HG03060 (cell line): ENCODE measurements at regions not wholly inside any gene's neighbourhood (a gene's known extent, or its start where the extent isn't known, plus 50 kb on each side); places are given as distances from the start of the nearest gene placed in this dataset.

Experiments used
- ATAC-seq: cut with Tn5 transposase; IDR thresholded peaks from one replicate; pipeline ENCODE4 v1.9.1; 2021; ENCODE audit warnings: low read depth, moderate number of reproducible peaks; ENCODE audit not compliant: unreplicated experiment

- no peak for ATAC-seq
Measured at GRCh38 chr18:71168557-71169145, 879.8 kb downstream of the SOCS6 start.

DNA sequence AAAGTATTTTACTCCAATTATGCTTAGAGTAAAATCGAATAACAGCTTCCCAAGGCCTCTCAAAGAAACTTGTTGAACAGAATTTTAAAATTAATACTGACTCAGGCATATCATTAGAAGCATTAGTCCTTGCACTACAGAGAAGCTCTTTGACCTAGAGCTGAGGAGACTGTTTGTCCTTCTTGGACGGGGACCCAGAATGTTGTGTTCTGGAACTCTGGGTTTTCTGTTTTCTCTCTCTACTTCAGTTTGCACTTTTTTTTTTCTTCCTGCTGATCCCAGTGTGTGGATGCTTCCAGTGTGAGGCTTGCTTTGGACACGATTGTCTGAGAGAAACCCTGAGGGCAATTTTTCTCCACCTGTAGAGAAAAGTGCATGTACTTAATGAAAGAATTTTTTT, 847.6 kb downstream of the SOCS6 start:
- ATAC-seq: no peak

GRCh38 chr18:71134122-71134521, 845.3 kb downstream of the SOCS6 start:
- ATAC-seq: no peak

DNA sequence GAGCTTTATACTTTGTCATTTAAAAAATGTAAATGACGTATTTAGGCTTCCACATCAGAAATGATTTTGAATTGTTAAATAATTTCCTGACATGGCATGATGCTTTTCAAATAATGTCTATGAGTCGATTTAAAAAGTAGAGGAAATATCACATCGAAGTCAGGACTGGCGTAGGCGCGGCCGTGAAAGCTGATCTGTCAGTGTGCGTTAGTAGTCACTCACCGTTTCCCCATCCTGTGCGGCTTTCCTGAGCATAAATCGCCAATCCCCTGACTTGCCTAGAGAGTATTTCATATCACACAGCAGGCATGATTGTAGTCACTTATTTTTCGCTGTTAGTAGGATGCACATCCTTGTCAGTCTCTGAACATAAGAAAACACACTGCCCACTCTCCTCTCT, 843.1 kb downstream of the SOCS6 start:
- no peak for ATAC-seq

DNA sequence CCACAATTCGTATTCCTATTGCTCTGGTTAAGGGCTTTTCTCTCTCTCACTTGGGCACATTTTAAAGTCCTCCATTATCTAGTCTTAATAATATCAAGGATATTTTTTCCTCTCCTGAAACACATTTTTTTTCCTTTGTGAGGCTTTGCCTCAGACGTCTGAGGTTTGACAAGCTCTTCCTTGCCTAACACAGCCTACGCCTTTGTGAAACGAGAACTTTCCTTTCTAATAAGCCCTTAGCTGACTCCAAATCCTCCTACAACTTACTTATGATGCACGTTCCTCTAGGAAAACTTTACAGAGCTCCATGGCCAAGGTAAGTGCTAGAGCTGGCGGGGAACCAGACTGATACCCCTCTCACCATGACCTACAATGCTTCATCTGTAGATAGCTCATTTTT, 841.5 kb downstream of the SOCS6 start:
- ATAC-seq: no peak

- ATAC-seq: no peak
Measured at GRCh38 chr18:71125581-71125980, 836.7 kb downstream of the SOCS6 start.

- no peak for ATAC-seq
Measured at GRCh38 chr18:71116535-71116934, 827.7 kb downstream of the SOCS6 start.

DNA sequence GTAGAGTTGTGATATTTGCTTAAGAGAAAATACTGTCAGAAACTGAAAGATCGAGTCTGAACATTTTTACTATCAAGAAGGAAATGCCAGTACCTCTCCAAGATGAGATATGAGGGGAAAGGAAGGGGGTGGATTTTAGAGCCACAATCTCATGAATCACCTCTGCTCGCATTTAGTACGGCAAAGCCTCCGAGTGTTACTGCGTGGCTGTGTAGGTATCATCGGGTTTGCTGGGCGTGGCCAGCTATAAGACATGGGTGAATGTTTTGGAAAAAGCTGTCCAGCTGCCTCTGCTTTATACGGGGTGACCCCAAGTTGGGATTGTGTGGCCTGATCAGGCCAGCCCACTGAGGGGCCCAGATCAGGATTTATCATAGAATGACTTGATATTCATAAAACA, 826.4 kb downstream of the SOCS6 start:
- no peak for ATAC-seq

GRCh38 chr18:71114550-71115210, 825.8 kb downstream of the SOCS6 start:
- no peak for ATAC-seq

DNA sequence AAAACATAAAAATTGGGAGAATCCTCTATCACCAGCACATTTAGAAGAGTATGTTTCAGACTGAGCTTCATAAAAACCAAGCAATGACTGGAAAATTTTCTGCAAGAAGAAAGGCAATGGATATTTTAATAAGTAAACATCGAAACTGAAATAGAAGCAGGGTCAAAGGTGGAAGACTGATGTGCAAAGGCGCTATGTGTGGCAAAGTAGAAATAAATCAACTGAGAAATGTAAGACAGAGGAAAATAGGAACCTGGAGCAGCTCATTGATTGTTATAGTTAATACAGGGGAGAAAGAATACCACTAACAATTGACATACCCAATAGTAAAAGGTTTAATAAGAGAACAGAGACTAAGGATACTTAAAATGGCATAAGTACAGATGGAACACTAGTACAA, 818.4 kb downstream of the SOCS6 start:
- no peak for ATAC-seq

GRCh38 chr18:71106701-71107100, 817.9 kb downstream of the SOCS6 start:
- no peak for ATAC-seq

DNA sequence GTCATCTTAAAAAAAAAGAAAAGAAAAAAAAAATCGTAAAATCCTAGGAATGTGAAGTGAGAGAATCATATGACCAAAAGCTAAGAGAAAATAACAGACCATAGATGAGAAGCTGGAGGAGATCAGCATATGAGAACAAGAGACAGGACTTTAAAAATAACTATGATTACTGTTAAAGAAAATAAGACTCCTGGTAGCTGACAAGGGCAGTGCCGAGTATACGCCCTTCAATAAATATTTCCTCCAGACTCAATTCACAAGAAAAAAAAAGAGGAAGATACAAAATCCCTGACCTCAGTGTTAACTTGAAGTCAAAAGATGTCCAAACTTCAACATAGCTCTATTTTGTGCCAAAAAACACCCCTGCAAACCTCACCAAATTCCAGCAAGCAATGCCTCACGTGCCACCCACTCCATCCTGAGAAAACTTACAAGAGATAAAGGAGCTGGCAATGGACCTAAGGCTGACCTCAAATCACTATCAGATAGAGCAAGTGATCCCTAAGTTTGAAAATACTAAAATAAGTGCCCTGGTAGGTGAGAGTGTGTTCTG, 817.2 kb downstream of the SOCS6 start:
- no peak for ATAC-seq

DNA sequence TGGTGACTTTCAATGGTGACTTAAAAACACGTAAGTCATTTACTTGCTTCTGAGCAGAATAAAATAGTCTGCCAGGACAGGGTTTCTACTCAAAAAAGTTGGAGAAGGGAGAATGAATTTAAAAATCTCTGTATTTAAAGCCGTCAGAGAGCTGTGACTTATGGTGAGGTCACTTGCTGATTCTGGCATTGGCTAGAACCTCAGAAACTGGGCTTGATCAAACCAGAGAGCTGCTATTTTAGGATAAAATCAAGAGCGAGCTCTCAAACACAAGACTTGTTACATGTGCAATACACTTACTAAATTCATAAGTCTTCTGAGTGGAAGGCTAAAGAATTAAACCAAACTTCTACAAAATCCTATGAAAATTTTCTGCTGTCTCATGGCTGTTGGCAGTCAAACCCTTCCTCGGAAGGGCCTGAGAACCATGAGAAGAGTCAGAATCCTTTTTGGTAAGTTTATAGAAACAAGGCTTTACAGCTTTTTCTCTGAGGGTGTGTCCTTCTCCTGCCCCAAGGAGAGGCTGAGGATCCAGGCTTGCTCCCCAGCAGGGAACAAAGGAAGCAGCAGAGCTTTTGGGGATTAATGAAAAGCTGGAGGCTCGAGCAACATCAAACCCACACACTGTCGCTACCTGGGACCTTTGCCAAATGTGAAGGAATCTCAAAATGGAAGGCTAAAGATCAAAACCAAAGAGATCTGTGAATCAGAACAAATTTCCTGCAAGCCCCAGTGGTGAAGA, 816.4 kb downstream of the SOCS6 start:
- ATAC-seq: no peak

DNA sequence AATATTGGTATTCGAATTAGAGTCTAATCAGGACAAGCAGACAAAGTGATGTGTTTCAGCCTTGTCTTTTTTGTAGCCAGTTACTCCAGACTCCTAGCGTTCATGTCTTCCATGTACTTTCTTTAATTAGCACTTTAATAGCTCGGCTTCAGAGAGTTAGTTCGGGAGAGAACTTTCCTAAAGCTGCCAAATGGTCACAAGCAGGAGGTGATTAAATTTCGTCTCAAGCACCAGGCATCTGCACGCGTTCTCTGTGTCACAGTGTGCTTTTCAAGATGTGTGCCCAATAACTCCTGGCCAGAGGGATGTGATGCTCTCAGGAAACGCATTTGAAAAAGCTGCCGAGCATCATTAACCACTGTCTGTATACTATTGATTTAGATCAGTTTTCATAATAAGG, 790.8 kb downstream of the SOCS6 start:
- ATAC-seq: no peak

- ATAC-seq: no peak
Measured at GRCh38 chr18:71077451-71077850, 788.6 kb downstream of the SOCS6 start.

- ATAC-seq: no peak
Measured at GRCh38 chr18:71075147-71075546, 786.3 kb downstream of the SOCS6 start.

DNA sequence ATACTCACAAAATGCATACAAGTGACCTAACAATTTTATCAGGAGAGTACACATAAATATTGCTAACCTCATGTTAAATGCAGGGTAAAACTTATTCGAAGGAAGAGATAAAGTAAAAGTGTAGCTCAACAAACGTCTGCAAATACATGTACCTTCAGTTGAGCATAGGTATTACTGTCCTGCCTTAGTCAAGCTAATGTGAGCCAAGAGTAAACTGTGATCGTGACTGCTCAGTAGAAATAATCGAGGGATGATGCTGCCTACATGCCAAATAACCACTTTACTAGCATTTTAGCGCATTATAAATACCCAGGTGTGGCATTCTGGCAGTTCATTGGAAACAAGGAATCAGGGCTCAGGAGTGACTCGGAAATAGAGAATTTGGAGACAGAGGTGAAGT, 779.5 kb downstream of the SOCS6 start:
- no peak for ATAC-seq

GRCh38 chr18:71049893-71050292, 761.0 kb downstream of the SOCS6 start:
- ATAC-seq: no peak

GRCh38 chr18:71047882-71048281, 759.0 kb downstream of the SOCS6 start:
- no peak for ATAC-seq

DNA sequence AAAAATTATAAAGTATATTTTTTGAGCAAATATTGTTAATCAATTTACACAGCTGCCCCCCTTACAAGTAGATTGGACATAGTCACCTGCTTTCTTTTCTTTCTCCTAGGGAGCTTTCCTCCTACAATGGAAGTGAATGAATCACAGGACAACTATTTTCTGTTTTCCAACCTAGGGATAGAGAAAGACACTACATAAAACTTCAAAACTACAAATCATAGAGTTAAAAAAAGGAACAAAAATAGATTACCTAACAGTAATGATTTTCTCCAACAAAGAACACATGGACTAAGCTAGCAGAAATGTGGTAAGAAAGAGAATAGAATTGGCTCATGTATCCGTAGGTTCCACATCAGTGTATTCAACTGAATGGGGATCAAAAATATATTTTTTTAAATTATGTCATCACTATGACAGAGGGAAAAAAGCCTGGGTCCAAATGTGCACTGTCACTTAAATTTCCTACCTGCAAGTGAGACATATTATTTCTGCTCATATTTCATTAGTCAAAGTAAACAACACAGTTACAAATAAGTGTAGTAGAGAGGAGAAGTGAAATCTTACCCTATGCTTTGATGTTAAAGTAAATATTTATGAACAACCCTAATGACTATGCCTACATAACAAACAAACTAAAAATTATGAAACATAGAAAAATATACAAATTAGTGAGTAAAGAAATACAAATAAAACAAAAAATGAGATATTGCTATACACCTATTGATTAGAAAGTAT, 756.7 kb downstream of the SOCS6 start:
- ATAC-seq: no peak

- no peak for ATAC-seq
Measured at GRCh38 chr18:71040161-71040560, 751.3 kb downstream of the SOCS6 start.
